MM.1S (cell line): ENCODE measurements at regions not wholly inside any gene's neighbourhood (a gene's known extent, or its start where the extent isn't known, plus 50 kb on each side); places are given as distances from the start of the nearest gene placed in this dataset.

Experiments
- DNase-seq: peaks from one replicate; pipeline ENCODE4 v3.0.0-alpha.2; 2015
- H2AFZ ChIP-seq: fragments of 300-600 bp; sonication (generic); 2 replicates; pipeline ENCODE4 v1.6.0; 2016; ENCODE audit warnings: antibody characterized with exemption, low read length
- H3F3A ChIP-seq: fragments of 300-600 bp; sonication (generic); 2 replicates; pipeline ENCODE4 v1.6.1; 2016; ENCODE audit warnings: mild to moderate bottlenecking, antibody characterized with exemption, low read length, moderate library complexity, mixed read lengths; ENCODE audit not compliant: insufficient read depth
- H3K27ac ChIP-seq: fragments of 300-600 bp; sonication (generic); 2 replicates; pipeline ENCODE4 v1.5.1; 2016; ENCODE audit warnings: mild to moderate bottlenecking, low read length
- H3K27me3 ChIP-seq: fragments of 300-600 bp; sonication (generic); replicated peaks from 2 replicates; pipeline ENCODE4 v1.6.0; 2016; ENCODE audit warnings: low read length; ENCODE audit not compliant: insufficient read depth
- H3K36me3 ChIP-seq: fragments of 300-600 bp; sonication (generic); replicated peaks from 2 replicates; pipeline ENCODE4 v1.6.1; 2016; ENCODE audit warnings: mild to moderate bottlenecking, low read length, mixed read lengths; ENCODE audit not compliant: insufficient read depth
- H3K4me1 ChIP-seq: fragments of 300-600 bp; sonication (generic); 2 replicates; pipeline ENCODE4 v1.6.1; 2016; ENCODE audit warnings: low read length, mixed read lengths
- H3K4me2 ChIP-seq: fragments of 300-600 bp; sonication (generic); 2 replicates; pipeline ENCODE4 v1.6.0; 2016; ENCODE audit warnings: low read depth, low read length
- H3K4me3 ChIP-seq: fragments of 300-600 bp; sonication (generic); 2 replicates; pipeline ENCODE4 v1.5.1; 2016; ENCODE audit warnings: low read length, mixed read lengths
- H3K79me2 ChIP-seq: fragments of 300-600 bp; sonication (generic); 2 replicates; pipeline ENCODE4 v1.6.1; 2016; ENCODE audit warnings: mixed run types, low read length, mixed read lengths
- H3K9ac ChIP-seq: fragments of 300-600 bp; sonication (generic); 2 replicates; pipeline ENCODE4 v1.6.1; 2016; ENCODE audit warnings: low read length, mixed read lengths
- H3K9me2 ChIP-seq: fragments of 300-600 bp; sonication (generic); replicated peaks from 2 replicates; pipeline ENCODE4 v1.6.1; 2016; ENCODE audit warnings: mild to moderate bottlenecking, low read length, mixed read lengths; ENCODE audit not compliant: insufficient read depth
- H3K9me3 ChIP-seq: fragments of 300-600 bp; sonication (generic); replicated peaks from 2 replicates; pipeline ENCODE4 v1.6.1; 2016; ENCODE audit warnings: mild to moderate bottlenecking, low read length, mixed read lengths; ENCODE audit not compliant: insufficient read depth
- H4K20me1 ChIP-seq: fragments of 300-600 bp; sonication (generic); 2 replicates; pipeline ENCODE4 v1.6.1; 2016; ENCODE audit warnings: mild to moderate bottlenecking, low read length, moderate library complexity, mixed read lengths; ENCODE audit not compliant: insufficient read depth
- EZH2 ChIP-seq: fragments of 300-600 bp; sonication (generic); optimal IDR thresholded peaks from 2 replicates; pipeline ENCODE3; 2017; ENCODE audit warnings: low read depth, mild to moderate bottlenecking, antibody characterized with exemption, low read length, mixed read lengths
- EZH2phosphoT487 ChIP-seq: fragments of 300-600 bp; sonication (generic); IDR thresholded peaks from 2 replicates; pipeline ENCODE4 v1.6.1; 2018; ENCODE audit warnings: antibody characterized with exemption, low read length
- TF ChIP-seq, protein P1 (sequence below): fragments of 300-600 bp; sonication (generic); IDR thresholded peaks from 2 replicates; pipeline ENCODE4 v1.5.1; 2016; ENCODE audit warnings: antibody characterized with exemption, low read length, mixed read lengths

GRCh38 chr22:45084400-45084920 is 74.7 kb upstream of the PHF21B start:
- no peak overlapping the region for H2AFZ ChIP-seq
- H3K4me2 ChIP-seq, result no peak overlapping the region
- no peak overlapping the region for H3K9ac ChIP-seq
- no peaks in the 10 kb centered on the region for H3K4me1 ChIP-seq
- H3K9me3 ChIP-seq, result no peaks in the 10 kb centered on the region
- H3K27ac ChIP-seq, result no peak overlapping the region
- no peak for DNase-seq
- H4K20me1 ChIP-seq, result no peaks in the 10 kb centered on the region
- H3K4me3 ChIP-seq, result no peak overlapping the region
- no peak for TF ChIP-seq EZH2
- TF ChIP-seq, protein P1, sequence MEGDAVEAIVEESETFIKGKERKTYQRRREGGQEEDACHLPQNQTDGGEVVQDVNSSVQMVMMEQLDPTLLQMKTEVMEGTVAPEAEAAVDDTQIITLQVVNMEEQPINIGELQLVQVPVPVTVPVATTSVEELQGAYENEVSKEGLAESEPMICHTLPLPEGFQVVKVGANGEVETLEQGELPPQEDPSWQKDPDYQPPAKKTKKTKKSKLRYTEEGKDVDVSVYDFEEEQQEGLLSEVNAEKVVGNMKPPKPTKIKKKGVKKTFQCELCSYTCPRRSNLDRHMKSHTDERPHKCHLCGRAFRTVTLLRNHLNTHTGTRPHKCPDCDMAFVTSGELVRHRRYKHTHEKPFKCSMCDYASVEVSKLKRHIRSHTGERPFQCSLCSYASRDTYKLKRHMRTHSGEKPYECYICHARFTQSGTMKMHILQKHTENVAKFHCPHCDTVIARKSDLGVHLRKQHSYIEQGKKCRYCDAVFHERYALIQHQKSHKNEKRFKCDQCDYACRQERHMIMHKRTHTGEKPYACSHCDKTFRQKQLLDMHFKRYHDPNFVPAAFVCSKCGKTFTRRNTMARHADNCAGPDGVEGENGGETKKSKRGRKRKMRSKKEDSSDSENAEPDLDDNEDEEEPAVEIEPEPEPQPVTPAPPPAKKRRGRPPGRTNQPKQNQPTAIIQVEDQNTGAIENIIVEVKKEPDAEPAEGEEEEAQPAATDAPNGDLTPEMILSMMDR, result no peak
- H3K27me3 ChIP-seq, result peaks cover 82% of the 10 kb centered on the region
- no peaks in the 10 kb centered on the region for H3K9me2 ChIP-seq
- H3K79me2 ChIP-seq, result no peaks in the 10 kb centered on the region
- H3F3A ChIP-seq, result no peaks in the 10 kb centered on the region
- no peaks in the 10 kb centered on the region for H3K36me3 ChIP-seq

DNA sequence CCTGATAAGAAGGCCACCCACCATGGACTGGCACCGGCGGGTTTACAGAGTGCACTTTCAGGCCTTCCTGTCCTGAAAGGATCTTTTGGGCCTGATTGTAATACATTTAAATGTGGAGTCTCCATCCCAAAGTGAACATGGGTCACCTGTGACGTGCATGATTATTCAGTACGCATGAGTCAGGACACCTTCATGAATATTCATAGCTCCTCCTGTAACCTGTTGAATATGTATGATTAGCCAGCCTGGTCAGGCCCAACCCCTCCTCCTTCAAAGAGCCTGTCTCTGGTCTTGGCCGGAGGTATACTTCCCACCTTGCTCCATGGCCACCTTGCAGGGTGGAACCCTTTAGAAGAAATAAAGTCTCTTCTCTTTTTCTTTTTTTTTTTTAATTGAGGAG is 75.9 kb upstream of the NUP50 start:
- TF ChIP-seq EZH2phosphoT487 (no peak), EZH2 (no peak)
- TF ChIP-seq, protein P1, result no peak
- H3K4me3 ChIP-seq, result no peak overlapping the region

GRCh38 chr22:45088576-45088975 is 75.1 kb upstream of the NUP50 start:
- Histone ChIP-seq H3K27me3 (peaks cover 92% of the 10 kb centered on the region), H3K79me2 (no peaks in the 10 kb centered on the region), H2AFZ (no peak overlapping the region), H3K9ac (no peak overlapping the region), H3K4me2 (no peak overlapping the region), H3K9me3 (no peaks in the 10 kb centered on the region), H4K20me1 (no peaks in the 10 kb centered on the region), H3K36me3 (no peaks in the 10 kb centered on the region), H3F3A (no peaks in the 10 kb centered on the region), H3K9me2 (no peaks in the 10 kb centered on the region), H3K27ac (no peak overlapping the region), H3K4me3 (no peak overlapping the region), H3K4me1 (no peaks in the 10 kb centered on the region)
- DNase-seq, result no peak
- TF ChIP-seq EZH2, result no peak

More for the DNA sequence above, 75.9 kb upstream of the NUP50 start:
- Histone ChIP-seq H3K9ac (no peak overlapping the region), H3K36me3 (no peaks in the 10 kb centered on the region), H3K27ac (no peak overlapping the region), H3K4me1 (no peaks in the 10 kb centered on the region), H2AFZ (no peak overlapping the region), H3K9me3 (no peaks in the 10 kb centered on the region), H3K79me2 (no peaks in the 10 kb centered on the region), H4K20me1 (no peaks in the 10 kb centered on the region), H3K27me3 (peaks cover 92% of the 10 kb centered on the region), H3K4me2 (no peak overlapping the region), H3K9me2 (no peaks in the 10 kb centered on the region), H3F3A (no peaks in the 10 kb centered on the region)
- DNase-seq, result no peak

- no peaks in the 10 kb centered on the region for H3K9me3 ChIP-seq
- no peaks in the 10 kb centered on the region for H4K20me1 ChIP-seq
- H2AFZ ChIP-seq, result no peak overlapping the region
- no peaks in the 10 kb centered on the region for H3K9me2 ChIP-seq
- no peak overlapping the region for H3K9ac ChIP-seq
- H3K27me3 ChIP-seq, result peaks cover 90% of the 10 kb centered on the region
- H3K36me3 ChIP-seq, result no peaks in the 10 kb centered on the region
- H3K27ac ChIP-seq, result no peak overlapping the region
- H3F3A ChIP-seq, result no peaks in the 10 kb centered on the region
- DNase-seq, result no peak
- no peak overlapping the region for H3K4me3 ChIP-seq
- TF ChIP-seq EZH2 (no peak), EZH2phosphoT487 (no peak)
- TF ChIP-seq, protein P1, result no peak
- no peaks in the 10 kb centered on the region for H3K79me2 ChIP-seq
- no peaks in the 10 kb centered on the region for H3K4me1 ChIP-seq
- no peak overlapping the region for H3K4me2 ChIP-seq
Measured at GRCh38 chr22:45090497-45090910, 73.2 kb upstream of the NUP50 start.
